Endothelial cell (in vitro differentiated cells): ENCODE measurements at regions not wholly inside any gene's neighbourhood (a gene's known extent, or its start where the extent isn't known, plus 50 kb on each side); places are given as distances from the start of the nearest gene placed in this dataset.

Source experiments
- DNase-seq: peaks from one replicate; pipeline ENCODE4 v3.0.0; 2021; ENCODE audit warnings: low spot score
- H3K27ac Mint-ChIP-seq: one replicate; pipeline ENCODE4 v1.8.0; 2021; ENCODE audit warnings: mixed read lengths, inconsistent platforms; ENCODE audit not compliant: unreplicated experiment
- H3K27me3 Mint-ChIP-seq: one replicate; pipeline ENCODE4 v1.8.0; 2021; ENCODE audit warnings: mild to moderate bottlenecking, moderate library complexity, mixed read lengths, inconsistent platforms; ENCODE audit not compliant: unreplicated experiment
- H3K36me3 Mint-ChIP-seq: one replicate; pipeline ENCODE4 v1.8.0; 2021; ENCODE audit warnings: mild to moderate bottlenecking, low read depth, mixed read lengths, inconsistent platforms; ENCODE audit not compliant: unreplicated experiment
- H3K4me1 Mint-ChIP-seq: one replicate; pipeline ENCODE4 v1.8.0; 2021; ENCODE audit warnings: mild to moderate bottlenecking, mixed read lengths, inconsistent platforms; ENCODE audit not compliant: unreplicated experiment
- H3K4me3 Mint-ChIP-seq: one replicate; pipeline ENCODE4 v1.8.0; 2021; ENCODE audit warnings: mild to moderate bottlenecking, mixed read lengths, inconsistent platforms; ENCODE audit not compliant: unreplicated experiment
- H3K9me3 Mint-ChIP-seq: one replicate; pipeline ENCODE4 v1.8.0; 2021; ENCODE audit warnings: mixed read lengths, inconsistent platforms; ENCODE audit not compliant: unreplicated experiment
- CTCF ChIP-seq: fragments of 200-600 bp; sonication (generic); IDR thresholded peaks from one replicate; pipeline ENCODE4 v1.5.0; 2021; ENCODE audit warnings: antibody characterized with exemption; ENCODE audit not compliant: unreplicated experiment

- Mint-ChIP-seq H3K27ac (no peak overlapping the region), H3K27me3 (peaks cover 2% of the 10 kb centered on the region), H3K4me3 (no peak overlapping the region), H3K36me3 (no peaks in the 10 kb centered on the region), H3K4me1 (no peaks in the 10 kb centered on the region), H3K9me3 (no peaks in the 10 kb centered on the region)
- no peak for TF ChIP-seq CTCF
- no peak for DNase-seq
Measured at GRCh38 chr5:18095061-18095460, 460.8 kb downstream of the TAF11L14 start.

- DNase-seq: no peak
- Mint-ChIP-seq H3K36me3 (no peaks in the 10 kb centered on the region), H3K4me1 (no peaks in the 10 kb centered on the region), H3K27me3 (peaks cover 2% of the 10 kb centered on the region), H3K4me3 (no peak overlapping the region), H3K9me3 (no peaks in the 10 kb centered on the region), H3K27ac (no peak overlapping the region)
- TF ChIP-seq CTCF: no peak
Measured at GRCh38 chr5:18097817-18098216, 463.6 kb downstream of the TAF11L14 start.

GRCh38 chr5:18098691-18099090, 464.4 kb downstream of the TAF11L14 start:
- Mint-ChIP-seq H3K4me1 (no peaks in the 10 kb centered on the region), H3K9me3 (no peaks in the 10 kb centered on the region), H3K27me3 (peaks cover 2% of the 10 kb centered on the region), H3K4me3 (no peak overlapping the region), H3K27ac (no peak overlapping the region), H3K36me3 (no peaks in the 10 kb centered on the region)
- no peak for TF ChIP-seq CTCF
- no peak for DNase-seq

- H3K4me1 Mint-ChIP-seq: no peaks in the 10 kb centered on the region
- no peaks in the 10 kb centered on the region for H3K36me3 Mint-ChIP-seq
- no peaks in the 10 kb centered on the region for H3K9me3 Mint-ChIP-seq
- H3K27me3 Mint-ChIP-seq: peaks cover 2% of the 10 kb centered on the region
- TF ChIP-seq CTCF: no peak
- no peak overlapping the region for H3K27ac Mint-ChIP-seq
- no peak for DNase-seq
- no peak overlapping the region for H3K4me3 Mint-ChIP-seq
Measured at GRCh38 chr5:18099261-18099660, 465.0 kb downstream of the TAF11L14 start.

- Mint-ChIP-seq H3K27me3 (peaks cover 2% of the 10 kb centered on the region), H3K36me3 (no peaks in the 10 kb centered on the region), H3K9me3 (no peaks in the 10 kb centered on the region), H3K27ac (no peak overlapping the region), H3K4me1 (no peaks in the 10 kb centered on the region), H3K4me3 (no peak overlapping the region)
- no peak for DNase-seq
- TF ChIP-seq CTCF: no peak
Measured at GRCh38 chr5:18101532-18101931, 467.3 kb downstream of the TAF11L14 start.
